Common myeloid progenitor, CD34-positive (primary cell): ENCODE measurements at regions not wholly inside any gene's neighbourhood (a gene's known extent, or its start where the extent isn't known, plus 50 kb on each side); places are given as distances from the start of the nearest gene placed in this dataset.

ENCODE experiments used
- CTCF ChIA-PET: fragments of 350-600 bp; sonication (Branson Sonifier 250); formaldehyde crosslinking; loops from one replicate; lab custom pipeline; 2021; ENCODE audit warnings: antibody characterized with exemption; lab: Charles Lee
- POLR2A ChIA-PET: fragments of 350-600 bp; sonication (Branson Sonifier 250); formaldehyde crosslinking; loops from one replicate; lab custom pipeline; 2021; ENCODE audit warnings: antibody characterized with exemption; lab: Charles Lee
- DNase-seq, 3 donors: peaks; one replicate each; pipeline versions ENCODE4 v3.0.0 to v3.0.0-alpha.2; 2013
- H3K27ac ChIP-seq, 2 experiments: 1 replicate in 1 of 2; 2 replicates in 1 of 2; pipeline ENCODE4 v1.7.0; 2013; ENCODE audit warnings: inconsistent platforms in 2 of 2, low read length in 2 of 2, mild to moderate bottlenecking in 2 of 2, low read depth in 1 of 2, moderate library complexity in 1 of 2; ENCODE audit not compliant: severe bottlenecking in 2 of 2, insufficient read depth in 1 of 2, poor library complexity in 1 of 2
- H3K27me3 ChIP-seq, 5 experiments: replicated peaks in 2 of 5; 1 replicate in 3 of 5; 2 replicates in 2 of 5; pipeline versions ENCODE4 v1.6.1 to v1.7.0; 2013; ENCODE audit warnings: low read length in 4 of 5, mild to moderate bottlenecking in 2 of 5, moderate library complexity in 2 of 5, inconsistent platforms in 1 of 5; ENCODE audit not compliant: insufficient read depth in 5 of 5, control insufficient read depth in 4 of 5
- H3K36me3 ChIP-seq, 4 experiments: 1 replicate in 2 of 4; 2 replicates in 2 of 4; pipeline versions ENCODE4 v1.6.1 to v1.7.0; 2013; ENCODE audit warnings: low read length in 3 of 4, control low read depth in 1 of 4, mild to moderate bottlenecking in 1 of 4; ENCODE audit not compliant: control insufficient read depth in 4 of 4, insufficient read depth in 4 of 4
- H3K4me1 ChIP-seq, 4 experiments: 1 replicate in 3 of 4; 2 replicates in 1 of 4; pipeline versions ENCODE4 v1.6.1 to v1.7.1; 2013; ENCODE audit warnings: low read length in 3 of 4, mild to moderate bottlenecking in 3 of 4, control low read depth in 1 of 4, inconsistent platforms in 1 of 4, moderate library complexity in 1 of 4; ENCODE audit not compliant: control insufficient read depth in 4 of 4, insufficient read depth in 4 of 4; ENCODE audit errors: control extremely low read depth in 1 of 4
- H3K4me3 ChIP-seq, 7 experiments: 1 replicate in 4 of 7; 2 replicates in 3 of 7; pipeline versions ENCODE4 v1.5.1 to v1.7.0; 2013; ENCODE audit warnings: mild to moderate bottlenecking in 7 of 7, low read length in 6 of 7, moderate library complexity in 6 of 7, inconsistent platforms in 2 of 7, low read depth in 2 of 7, control low read depth in 1 of 7; ENCODE audit not compliant: insufficient read depth in 4 of 7, control insufficient read depth in 1 of 7; ENCODE audit errors: extremely low read depth in 1 of 7
- H3K9me3 ChIP-seq, 5 experiments: 1 replicate in 4 of 5; 2 replicates in 1 of 5; pipeline versions ENCODE4 v1.6.1 to v1.7.1; 2013; ENCODE audit warnings: low read length in 4 of 5, mild to moderate bottlenecking in 2 of 5, inconsistent platforms in 1 of 5, low read depth in 1 of 5, moderate library complexity in 1 of 5; ENCODE audit not compliant: control insufficient read depth in 4 of 5, insufficient read depth in 2 of 5; ENCODE audit errors: control extremely low read depth in 1 of 5
- WGBS: methylation state at CpG from one replicate; pipeline ENCODE4 v1.1.5; 2013; ENCODE audit not compliant: insufficient coverage; 5-methylcytosine and 5-hydroxymethylcytosine counted together

DNA sequence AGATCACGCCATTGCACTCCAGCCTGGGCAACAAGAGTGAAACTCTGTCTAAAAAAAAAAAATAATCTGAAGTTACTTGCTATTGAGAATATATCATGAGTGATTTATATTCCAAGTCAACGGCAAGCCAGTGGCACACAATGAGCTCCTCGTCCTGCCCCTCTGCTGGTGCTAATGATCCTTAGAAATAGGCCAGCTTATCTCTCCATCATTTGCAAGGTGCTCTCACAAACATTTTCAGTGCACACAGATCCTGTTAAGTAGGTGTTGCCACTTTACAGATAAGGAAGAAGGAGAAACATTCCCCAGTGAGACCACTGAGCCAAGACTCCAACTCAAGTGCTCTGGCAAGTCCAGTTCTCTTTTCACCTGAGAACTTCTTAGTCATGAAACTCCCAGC is 91.3 kb upstream of the GPR45 start:
- ChIA-PET POLR2A (interaction anchor here (0.6 kb wide), 2 partner anchors 15 to 27 kb away, joined by 4 to 8 read pairs; no protein-coding TSS in a partner anchor), CTCF (interaction anchor here (0.7 to 1.6 kb wide), 2 partner anchors 34 to 709 kb away, joined by 3 to 4 read pairs; no protein-coding TSS in a partner anchor)
- H3K9me3 ChIP-seq, result no peaks in the 10 kb centered on the region
- 88% methylated on average over 2 of the region's 3 CpGs for WGBS
- H3K27ac ChIP-seq, result no peak overlapping the region
- no peak overlapping the region for H3K4me3 ChIP-seq
- H3K27me3 ChIP-seq, result peaks cover 0 to 12% (median 9%) of the 10 kb centered on the region in 5 experiments
- no peak for DNase-seq
- no peaks in the 10 kb centered on the region for H3K36me3 ChIP-seq
- no peaks in the 10 kb centered on the region for H3K4me1 ChIP-seq

GRCh38 chr2:105154119-105154818 is 87.3 kb upstream of the GPR45 start:
- no peaks in the 10 kb centered on the region for H3K4me1 ChIP-seq
- peaks cover 0 to 4% (median 0%) of the 10 kb centered on the region in 5 experiments for H3K9me3 ChIP-seq
- H3K36me3 ChIP-seq, result no peaks in the 10 kb centered on the region
- WGBS, result 90% methylated on average over 3 of the region's 5 CpGs
- H3K27ac ChIP-seq, result no peak overlapping the region
- no peak overlapping the region for H3K4me3 ChIP-seq
- ChIA-PET POLR2A (no interaction called here), CTCF (no interaction called here)
- DNase-seq, result no peak
- peaks cover 0 to 6% (median 0%) of the 10 kb centered on the region in 5 experiments for H3K27me3 ChIP-seq

GRCh38 chr2:105156166-105156565 is 85.4 kb upstream of the GPR45 start:
- CTCF ChIA-PET, result interaction anchor here (1.6 kb wide), 2 partner anchors 16 to 41 kb away, joined by 3 to 4 read pairs; no protein-coding TSS in a partner anchor
- WGBS, result 100% methylated on average over 2 of the region's 2 CpGs

DNA sequence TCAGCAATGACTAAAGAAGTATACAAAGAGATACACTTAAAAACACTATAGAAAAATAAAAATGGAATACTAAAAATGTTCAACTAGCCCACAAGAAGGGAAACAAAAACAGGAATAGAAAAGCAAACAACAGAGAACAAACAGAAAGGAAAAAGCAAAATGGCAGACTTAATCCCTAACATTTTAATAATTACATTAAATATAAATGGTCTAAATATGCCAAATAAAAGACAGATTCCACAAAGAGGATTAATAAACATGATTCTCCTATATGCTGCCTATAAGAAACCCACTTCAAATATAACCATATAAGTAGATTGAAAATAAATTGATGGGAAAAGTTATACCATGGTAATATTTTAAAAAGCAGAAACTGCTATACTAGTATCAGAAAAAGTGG is 83.5 kb upstream of the GPR45 start:
- CTCF ChIA-PET, result interaction anchor here (1.6 kb wide), 1 partner anchor 14 kb away, joined by 4 read pairs; no protein-coding TSS in a partner anchor
- peaks cover 0 to 4% (median 0%) of the 10 kb centered on the region in 5 experiments for H3K9me3 ChIP-seq
- no peaks in the 10 kb centered on the region for H3K4me1 ChIP-seq
- POLR2A ChIA-PET, result no interaction called here
- H3K4me3 ChIP-seq, result no peak overlapping the region
- H3K27ac ChIP-seq, result no peak overlapping the region
- no peak for DNase-seq
- peaks cover 0 to 4% (median 0%) of the 10 kb centered on the region in 5 experiments for H3K27me3 ChIP-seq
- no peaks in the 10 kb centered on the region for H3K36me3 ChIP-seq

More at GRCh38 chr2:105156166-105156565, 85.4 kb upstream of the GPR45 start:
- Histone ChIP-seq H3K4me3 (no peak overlapping the region), H3K9me3 (peaks cover 0 to 4% (median 0%) of the 10 kb centered on the region in 5 experiments), H3K4me1 (no peaks in the 10 kb centered on the region), H3K36me3 (no peaks in the 10 kb centered on the region), H3K27ac (no peak overlapping the region), H3K27me3 (peaks cover 0 to 4% (median 0%) of the 10 kb centered on the region in 5 experiments)
- POLR2A ChIA-PET, result no interaction called here
- peak in 1 of 3 donors; percentile 24 for DNase-seq

GRCh38 chr2:105166688-105167087 is 74.9 kb upstream of the GPR45 start:
- POLR2A ChIA-PET, result no interaction called here
- Histone ChIP-seq H3K36me3 (no peaks in the 10 kb centered on the region), H3K4me3 (no peak overlapping the region), H3K27me3 (no peaks in the 10 kb centered on the region), H3K9me3 (no peaks in the 10 kb centered on the region), H3K27ac (no peak overlapping the region), H3K4me1 (no peaks in the 10 kb centered on the region)
- CTCF ChIA-PET, result interaction anchor here (1.0 to 2.5 kb wide), 2 partner anchors 15 to 69 kb away, joined by 3 to 5 read pairs; no protein-coding TSS in a partner anchor
- DNase-seq, result no peak
- no CpG with 5 or more reads among the region's 2 CpGs for WGBS

GRCh38 chr2:105168543-105168942 is 73.0 kb upstream of the GPR45 start:
- no peaks in the 10 kb centered on the region for H3K4me1 ChIP-seq
- no peaks in the 10 kb centered on the region for H3K27me3 ChIP-seq
- 58% methylated on average over 3 of the region's 5 CpGs for WGBS
- ChIA-PET POLR2A (no interaction called here), CTCF (no interaction called here)
- H3K36me3 ChIP-seq, result no peaks in the 10 kb centered on the region
- no peak overlapping the region for H3K4me3 ChIP-seq
- DNase-seq, result no peak
- no peak overlapping the region for H3K27ac ChIP-seq
- peaks cover 0 to 5% (median under 1%) of the 10 kb centered on the region in 5 experiments for H3K9me3 ChIP-seq

GRCh38 chr2:105175231-105175630 is 66.3 kb upstream of the GPR45 start:
- WGBS, result 80% methylated on average over 1 of the region's 4 CpGs
- CTCF ChIA-PET, result interaction anchor here (1.7 to 2.1 kb wide), 2 partner anchors 55 to 60 kb away, joined by 3 to 7 read pairs; no protein-coding TSS in a partner anchor
- H3K9me3 ChIP-seq, result peaks cover 1 to 8% (median 5%) of the 10 kb centered on the region in 5 experiments
- no peaks in the 10 kb centered on the region for H3K36me3 ChIP-seq
- POLR2A ChIA-PET, result no interaction called here
- H3K4me3 ChIP-seq, result no peak overlapping the region
- peaks cover 0 to 6% (median 0%) of the 10 kb centered on the region in 5 experiments for H3K27me3 ChIP-seq
- peak in 2 of 3 donors; percentile 31 to 53 for DNase-seq
- peaks cover 0 to 13% (median 9%) of the 10 kb centered on the region in 4 experiments for H3K4me1 ChIP-seq
- no peak overlapping the region for H3K27ac ChIP-seq
